Stimulated activated naive CD8-positive, alpha-beta T cell treated with anti-CD3 and anti-CD28 coated beads, Interleukin-15, Interleukin-2, amounts not matched to agents 100 U/mL and 50 U/mL, for 24 hours (primary cell): ENCODE measurements at regions not wholly inside any gene's neighbourhood (a gene's known extent, or its start where the extent isn't known, plus 50 kb on each side); places are given as distances from the start of the nearest gene placed in this dataset.

Experiments used
- ATAC-seq: fragments of 150-1000 bp; cut with Tn5 transposase; one replicate; pipeline ENCODE4 v1.10.0; 2021
- DNase-seq: peaks from one replicate; pipeline ENCODE4 v3.0.0; 2021

DNA sequence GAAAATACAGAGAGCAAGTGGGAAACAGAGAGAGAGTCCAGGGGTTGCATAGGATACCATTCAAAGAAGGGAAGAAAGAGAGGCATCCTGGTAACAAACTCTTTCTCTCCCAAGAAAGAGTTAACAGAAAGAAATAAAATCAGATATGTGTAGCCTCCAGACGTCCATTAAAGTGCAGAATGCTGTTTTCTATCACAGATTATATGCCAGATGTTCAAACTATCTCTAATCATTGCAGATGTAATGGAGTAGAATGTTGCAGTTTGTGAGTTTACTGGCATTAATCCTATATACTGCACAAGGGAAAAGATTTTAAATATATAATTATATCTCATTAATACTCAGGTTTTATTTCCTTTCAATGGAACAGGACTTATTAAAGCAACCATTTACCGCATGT, 369.4 kb downstream of the ZNF536 start:
- DNase-seq (no peak), ATAC-seq (no peak)

DNA sequence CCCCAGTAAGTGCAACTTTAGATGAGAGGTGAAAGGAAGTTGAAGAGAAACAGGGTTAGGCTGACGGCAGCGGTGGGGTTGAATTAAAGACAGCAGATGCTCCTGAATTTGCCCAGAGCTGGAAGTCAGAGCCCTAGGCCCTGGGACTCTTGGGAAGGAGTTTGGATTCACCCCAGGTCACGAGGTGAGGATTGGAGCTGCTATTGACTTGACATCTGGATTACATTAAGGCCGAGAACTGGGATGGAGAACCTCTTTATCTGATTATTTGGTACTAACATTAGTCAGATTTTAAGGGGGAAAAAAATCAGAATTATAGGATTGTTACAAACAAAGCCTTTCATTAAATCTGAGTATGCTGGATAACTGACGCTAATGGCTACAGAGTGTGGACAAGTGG, 367.2 kb downstream of the ZNF536 start:
- no peak for DNase-seq
- no peak for ATAC-seq

DNA sequence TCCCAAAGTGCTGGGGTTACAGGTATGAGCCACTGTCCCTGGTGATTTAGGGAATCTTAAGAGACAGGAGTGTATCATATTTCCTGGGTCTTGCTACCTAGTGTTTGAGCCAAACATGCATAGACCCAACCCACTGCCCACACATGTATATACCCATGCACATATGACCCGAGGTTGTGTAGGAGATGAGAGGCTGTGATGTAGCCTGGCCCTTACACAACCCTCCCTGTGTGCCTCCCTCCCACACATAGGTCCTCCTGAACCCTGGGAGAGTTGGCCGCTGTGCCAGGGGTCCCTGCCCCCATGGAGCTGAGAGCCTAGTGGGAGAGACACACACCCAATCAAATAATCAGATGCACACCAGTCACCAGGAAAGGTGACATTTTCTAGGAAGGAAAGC, 365.9 kb downstream of the ZNF536 start:
- DNase-seq (no peak), ATAC-seq (no peak)

DNA sequence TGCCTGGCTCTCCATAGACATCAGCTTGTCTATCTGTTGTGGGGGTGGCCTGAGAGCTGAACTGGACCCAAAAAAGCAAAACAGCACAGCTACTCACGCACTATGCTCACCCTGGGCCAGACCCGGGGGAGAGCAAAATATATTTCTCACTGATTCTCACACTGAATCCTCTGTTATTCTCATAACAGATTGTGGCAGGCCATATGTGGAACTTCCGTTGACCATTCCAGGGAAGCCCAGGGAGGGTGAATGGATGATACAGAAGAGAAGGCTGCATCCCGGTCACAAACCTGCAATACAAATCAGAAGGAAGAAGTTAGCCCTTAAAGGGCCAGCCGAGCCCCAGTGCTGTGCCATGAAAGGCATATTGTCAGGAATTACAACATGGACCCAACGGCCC, 362.5 kb downstream of the ZNF536 start:
- DNase-seq (no peak), ATAC-seq (no peak)

DNA sequence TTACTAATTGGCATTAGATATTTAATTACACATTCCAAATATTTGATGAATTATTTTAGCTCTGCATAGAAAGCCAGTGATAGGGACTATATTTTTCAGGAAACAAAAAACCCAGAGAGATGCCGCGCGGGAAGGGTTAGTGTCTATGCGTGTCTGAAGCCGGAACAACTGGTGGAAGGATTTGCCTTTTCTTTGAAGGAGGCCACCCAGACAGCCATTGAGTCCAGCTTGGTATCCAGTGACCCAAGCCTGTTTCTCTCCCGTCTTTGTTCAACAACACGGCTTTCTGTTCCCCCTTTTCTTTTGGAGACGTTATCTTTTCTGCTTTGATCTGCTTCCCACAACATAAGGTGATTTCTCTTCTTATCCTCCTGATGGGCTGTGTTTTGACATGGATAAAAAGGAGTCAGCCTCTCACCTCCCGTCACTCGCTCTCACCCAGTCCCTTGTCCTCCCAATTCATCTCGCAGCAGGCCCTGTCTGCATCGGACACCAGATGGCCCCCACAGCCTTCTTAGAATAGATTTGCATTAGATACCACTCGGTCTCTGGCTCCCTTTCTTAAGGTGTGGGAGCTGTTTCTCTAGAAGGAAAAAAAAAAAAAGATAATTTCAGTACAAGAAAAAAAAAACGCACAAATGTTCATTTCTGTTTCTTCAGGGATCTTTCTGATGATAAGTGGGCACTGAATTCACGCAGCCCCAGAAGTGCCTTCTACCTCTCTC, 361.8 kb downstream of the ZNF536 start:
- DNase-seq (no peak), ATAC-seq (no peak)

DNA sequence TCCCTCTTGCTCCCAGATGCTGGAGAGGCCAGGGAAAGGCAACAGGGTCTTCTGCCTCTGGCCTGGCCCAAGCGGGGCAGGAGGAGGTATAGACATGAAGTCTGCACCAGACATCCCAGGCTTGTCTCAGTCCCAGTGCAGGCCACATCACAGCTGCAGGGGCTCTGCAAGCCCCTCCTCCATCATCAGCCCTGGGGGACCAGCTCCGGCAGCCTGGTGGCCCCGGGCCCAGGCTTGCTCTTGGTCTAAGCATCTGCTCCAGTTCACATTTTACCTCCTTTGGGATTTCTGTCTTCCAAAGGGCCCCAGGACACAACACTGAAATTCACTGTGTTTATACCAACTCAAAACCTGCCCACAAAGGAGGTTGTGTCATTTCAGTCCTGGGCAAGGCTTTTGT, 359.4 kb downstream of the ZNF536 start:
- ATAC-seq (no peak), DNase-seq (no peak)

DNA sequence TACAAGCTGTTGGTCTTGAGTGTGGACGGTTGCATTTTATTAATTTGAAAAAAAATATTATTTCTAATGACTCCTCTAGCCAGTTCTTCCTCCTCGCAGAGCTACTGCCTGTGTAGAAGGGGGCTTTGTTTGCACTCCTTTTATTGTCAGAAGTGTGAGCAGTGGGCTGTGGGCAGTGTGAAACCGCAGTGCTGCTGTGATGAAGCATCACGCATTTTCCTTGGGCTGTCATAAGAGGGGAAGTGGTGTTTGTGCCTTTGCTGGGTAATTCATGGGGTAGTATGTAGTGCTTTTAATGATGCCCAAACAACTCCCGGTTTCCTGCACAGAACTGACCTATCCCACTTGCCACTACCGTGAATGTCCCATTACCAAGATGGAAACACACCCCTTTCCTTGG, 357.3 kb downstream of the ZNF536 start:
- DNase-seq (no peak), ATAC-seq (no peak)

DNA sequence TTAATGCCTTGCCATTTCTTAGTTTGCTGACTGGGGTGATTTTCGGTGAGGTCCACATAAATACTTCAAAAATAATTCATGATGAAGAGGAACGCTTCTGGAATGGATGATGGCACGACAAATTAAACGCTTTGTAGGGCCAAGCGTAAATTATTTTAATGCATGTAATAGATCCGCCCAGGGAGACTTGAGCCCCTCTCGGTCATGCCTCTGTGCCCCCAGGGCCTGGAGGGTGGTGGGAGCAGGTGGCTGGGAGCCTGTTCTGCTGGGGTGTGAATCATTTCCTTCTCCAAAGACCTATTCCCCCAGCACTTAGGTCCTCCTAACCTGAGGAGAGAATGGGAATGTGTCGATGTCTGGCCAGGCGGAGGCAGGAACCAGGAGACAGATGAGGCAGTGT, 350.6 kb downstream of the ZNF536 start:
- ATAC-seq (no peak), DNase-seq (no peak)

DNA sequence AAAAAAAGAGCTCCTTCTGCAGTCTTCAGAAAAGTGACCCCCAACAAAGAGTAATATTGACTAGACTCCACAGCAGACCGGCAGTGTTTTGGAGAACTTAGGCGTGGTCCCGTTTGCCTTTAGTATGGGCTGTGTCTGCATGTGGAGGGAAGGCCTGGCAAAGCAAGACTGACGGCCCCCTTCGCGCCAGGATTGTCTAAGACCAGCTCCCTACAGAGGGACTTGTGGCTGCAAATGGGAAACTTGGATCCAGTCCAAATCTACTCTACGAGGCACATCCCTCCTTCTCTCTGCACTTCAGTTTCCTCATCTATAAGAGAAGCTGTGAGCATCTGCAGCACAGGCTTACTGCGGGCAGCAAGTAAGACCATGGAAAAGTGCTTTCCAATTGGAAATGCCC, 350.0 kb downstream of the ZNF536 start:
- DNase-seq (no peak), ATAC-seq (no peak)

DNA sequence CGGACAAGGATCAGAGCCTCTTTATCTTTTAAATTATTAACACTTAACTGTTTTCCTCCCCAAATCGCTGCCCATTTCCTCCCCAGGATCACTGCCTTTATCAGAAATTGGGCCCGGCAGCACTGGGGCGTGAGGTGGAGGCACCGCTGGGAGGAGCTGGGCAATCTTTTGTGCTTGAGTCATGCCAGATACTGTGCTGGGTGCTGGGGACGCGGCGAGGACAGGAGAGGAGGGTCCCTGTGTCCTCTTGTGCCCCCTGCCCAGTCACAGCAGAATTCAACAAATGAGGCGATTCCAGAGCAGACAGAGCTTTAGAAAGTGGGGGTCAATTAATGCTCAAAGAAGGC, 347.8 kb downstream of the ZNF536 start:
- ATAC-seq (no peak), DNase-seq (no peak)

DNA sequence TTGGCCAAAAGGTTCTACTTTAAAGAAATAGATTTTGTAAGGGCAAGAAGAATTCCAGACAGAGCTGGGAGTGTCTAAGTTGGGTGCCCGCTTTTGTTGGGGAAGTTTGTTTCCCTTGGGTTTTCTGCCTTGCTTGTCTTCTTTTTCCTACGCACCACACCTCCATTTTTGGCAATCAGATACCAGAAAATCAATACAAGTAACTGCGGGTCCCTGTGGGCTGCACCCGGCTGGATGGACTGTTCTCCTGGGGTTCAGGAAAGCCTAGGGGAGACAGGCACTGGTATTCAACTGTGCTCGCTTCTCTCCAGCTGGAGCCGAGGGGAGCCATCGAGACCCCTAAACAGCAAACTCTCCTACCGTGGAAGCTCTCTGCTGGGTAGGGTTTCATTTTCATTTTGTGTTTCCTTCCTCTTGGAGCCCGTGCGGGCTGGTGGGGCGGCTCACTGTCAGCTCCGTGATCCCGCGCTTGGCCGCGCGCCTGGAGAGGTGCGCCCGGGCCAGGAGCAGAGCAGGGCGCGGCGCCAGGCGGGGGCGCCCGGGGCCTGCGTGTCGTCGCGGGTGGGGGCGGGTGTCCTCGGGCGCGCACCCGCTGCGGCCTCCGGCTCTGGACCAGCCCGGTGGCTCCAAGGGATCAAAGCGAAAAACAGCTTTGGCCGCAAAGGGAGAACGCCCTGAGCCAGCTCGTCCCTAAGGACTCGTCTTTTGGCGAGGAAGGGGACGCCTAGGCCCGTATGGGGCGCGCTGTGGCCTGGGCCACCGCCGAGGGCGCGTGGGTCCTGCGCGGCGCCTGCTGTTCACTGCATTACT, 347.2 kb downstream of the ZNF536 start:
- peak; percentile 69 for ATAC-seq

DNA sequence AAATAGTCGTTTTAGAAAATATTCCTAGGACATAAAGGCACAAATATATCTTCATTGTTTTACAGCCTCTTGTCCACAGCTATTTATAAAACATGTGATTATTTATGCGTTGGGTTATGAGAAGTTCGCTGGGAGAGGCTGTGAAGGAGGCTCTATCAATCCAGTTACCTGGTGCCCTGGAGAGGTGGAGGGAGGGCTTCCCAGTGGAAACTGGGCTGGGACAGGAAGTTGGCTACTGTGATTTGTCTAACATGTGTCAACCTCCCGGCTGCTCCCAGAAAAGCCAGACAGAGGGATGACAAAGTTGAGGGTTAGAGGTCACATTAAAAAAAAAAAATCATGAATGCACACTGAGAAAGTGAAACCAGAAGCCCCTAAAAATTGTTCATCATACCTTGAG, 346.5 kb downstream of the ZNF536 start:
- ATAC-seq = no peak
- DNase-seq = no peak

More for the DNA sequence above, 347.2 kb downstream of the ZNF536 start:
- DNase-seq = peak; percentile 11

DNA sequence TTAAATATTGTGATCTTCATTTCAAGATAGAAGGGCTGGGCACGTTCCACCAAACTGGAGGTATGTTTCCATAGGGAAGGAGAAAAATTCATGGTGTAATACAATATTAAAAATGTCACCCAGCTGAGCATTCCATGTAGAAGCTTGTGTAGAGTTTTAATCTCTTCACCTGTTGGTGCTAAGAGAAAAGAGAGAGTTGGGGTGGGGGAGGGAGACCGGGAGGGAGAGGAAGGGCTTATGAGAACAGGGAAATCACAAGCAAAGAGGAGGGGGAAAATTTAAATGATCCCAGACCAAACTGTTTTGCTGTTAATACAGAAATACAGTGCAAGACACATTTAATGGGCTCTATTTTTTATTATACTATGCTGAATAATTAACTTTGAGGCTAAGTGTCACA, 345.8 kb downstream of the ZNF536 start:
- no peak for DNase-seq
- ATAC-seq = no peak

DNA sequence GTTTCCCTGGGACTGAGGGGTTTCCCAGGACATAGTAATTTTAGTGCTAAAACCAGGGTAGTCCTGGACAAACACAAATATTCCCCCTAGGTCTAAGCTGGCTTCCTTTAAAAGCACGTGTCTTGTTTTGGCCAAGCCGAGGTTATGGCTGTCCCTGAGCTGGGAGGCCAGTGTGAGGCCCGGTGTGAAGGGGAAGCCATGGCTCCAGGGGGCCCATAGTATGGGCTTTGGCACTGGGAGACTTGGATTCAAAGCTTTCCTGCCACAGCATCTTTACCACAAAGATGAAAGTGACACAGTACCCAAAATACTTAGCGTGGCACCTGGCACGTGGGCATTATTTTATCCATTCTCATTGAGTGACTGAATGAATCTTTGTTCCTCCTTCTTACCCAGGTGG, 345.2 kb downstream of the ZNF536 start:
- DNase-seq = no peak
- ATAC-seq = no peak

DNA sequence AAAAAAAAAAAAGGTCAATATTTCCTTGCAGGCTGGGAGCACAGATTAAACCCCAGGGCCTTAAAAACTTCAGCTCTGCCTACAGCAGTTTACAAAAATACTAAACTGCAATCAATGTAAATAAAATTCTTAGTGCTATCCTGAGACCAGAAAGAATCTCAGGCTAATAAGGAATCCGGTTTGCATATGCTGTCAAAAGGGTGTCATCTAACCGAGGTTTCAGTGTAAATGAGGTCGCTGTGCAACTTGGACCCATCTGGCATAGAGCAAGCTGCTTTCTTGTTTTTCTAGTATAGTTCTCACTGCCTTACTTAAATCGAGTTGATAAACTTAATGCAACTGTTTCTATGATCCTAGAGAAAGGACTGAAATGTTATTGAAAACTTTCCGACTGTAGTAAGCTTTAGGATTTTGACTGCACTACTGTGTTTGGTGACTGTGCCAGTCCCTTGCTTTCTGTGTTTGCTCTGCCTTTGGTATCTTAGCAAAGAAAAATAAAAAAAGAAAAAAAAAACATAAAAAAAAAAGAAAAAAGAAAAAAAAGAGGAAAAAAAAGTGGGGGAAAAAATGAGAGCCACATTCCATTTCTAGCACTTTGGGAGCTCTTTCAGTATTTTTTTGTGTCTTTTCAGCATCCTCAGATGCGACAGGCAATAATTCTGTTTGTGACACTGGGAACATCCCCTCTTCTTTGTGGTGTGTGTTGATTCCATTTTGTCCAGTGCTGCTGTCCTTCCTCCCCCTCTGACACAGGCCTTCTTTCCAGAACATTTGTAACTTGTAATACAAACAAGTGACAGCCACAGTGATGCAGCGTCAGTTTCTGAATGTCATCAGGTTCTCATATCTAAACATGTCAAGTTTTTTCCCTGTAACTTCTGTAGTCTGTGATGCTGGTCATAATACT, 340.5 kb downstream of the ZNF536 start:
- ATAC-seq (no peak), DNase-seq (no peak)

DNA sequence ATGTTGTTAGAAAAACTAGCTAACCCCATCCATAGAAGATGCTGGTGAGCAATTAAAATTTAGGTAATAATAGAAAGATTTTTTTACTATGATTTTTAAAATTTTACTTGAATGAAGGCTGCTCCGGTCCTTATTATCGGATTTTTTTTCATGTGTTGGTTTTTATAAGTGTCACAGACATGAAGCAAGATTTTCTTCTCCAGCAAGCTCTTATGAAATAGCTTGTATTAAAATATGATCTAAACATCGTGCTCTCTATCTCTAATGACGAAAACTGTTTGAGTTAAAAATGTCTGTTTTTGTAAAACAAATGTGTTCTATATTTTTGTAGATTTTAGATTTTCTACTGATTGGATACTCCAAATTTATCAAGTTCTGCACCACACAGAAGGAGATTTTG, 339.6 kb downstream of the ZNF536 start:
- no peak for ATAC-seq
- DNase-seq = no peak

DNA sequence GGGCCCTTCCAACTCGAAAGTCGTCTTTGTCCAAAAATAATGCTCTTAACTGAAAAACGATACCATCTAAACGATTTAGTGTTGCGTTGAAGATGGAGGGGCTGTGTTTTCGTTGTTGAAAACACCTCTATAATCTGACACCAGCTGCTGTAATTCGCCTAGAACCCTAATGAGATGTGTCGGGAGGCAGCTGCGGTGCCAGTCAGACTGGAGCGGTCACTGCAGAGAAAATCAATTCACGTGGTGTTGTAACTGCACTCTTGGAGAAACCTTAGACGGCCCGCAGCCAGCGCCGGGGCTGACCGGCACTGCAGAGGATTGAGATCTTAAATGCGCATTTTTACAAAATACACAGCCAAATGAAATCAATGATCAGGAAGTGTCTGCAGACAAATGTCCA, 339.1 kb downstream of the ZNF536 start:
- ATAC-seq (no peak), DNase-seq (no peak)

DNA sequence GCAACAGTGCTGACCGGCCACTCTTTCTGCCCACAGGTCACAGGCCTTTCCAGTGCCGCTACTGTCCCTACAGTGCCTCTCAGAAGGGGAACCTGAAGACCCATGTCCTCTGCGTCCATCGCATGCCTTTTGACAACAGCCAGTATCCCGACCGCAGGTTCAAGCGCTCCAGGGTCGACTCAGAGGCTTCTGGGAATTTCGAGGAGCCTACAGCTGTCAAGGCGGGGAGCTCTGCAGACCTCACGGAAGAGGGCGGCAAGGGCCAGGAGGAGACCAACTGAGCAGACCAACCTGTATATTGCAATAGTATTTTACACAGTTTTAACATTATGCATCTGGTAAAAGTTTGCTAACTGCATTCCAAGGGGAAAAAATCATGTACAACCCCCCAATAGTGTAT, 338.5 kb downstream of the ZNF536 start:
- ATAC-seq (no peak), DNase-seq (no peak)

DNA sequence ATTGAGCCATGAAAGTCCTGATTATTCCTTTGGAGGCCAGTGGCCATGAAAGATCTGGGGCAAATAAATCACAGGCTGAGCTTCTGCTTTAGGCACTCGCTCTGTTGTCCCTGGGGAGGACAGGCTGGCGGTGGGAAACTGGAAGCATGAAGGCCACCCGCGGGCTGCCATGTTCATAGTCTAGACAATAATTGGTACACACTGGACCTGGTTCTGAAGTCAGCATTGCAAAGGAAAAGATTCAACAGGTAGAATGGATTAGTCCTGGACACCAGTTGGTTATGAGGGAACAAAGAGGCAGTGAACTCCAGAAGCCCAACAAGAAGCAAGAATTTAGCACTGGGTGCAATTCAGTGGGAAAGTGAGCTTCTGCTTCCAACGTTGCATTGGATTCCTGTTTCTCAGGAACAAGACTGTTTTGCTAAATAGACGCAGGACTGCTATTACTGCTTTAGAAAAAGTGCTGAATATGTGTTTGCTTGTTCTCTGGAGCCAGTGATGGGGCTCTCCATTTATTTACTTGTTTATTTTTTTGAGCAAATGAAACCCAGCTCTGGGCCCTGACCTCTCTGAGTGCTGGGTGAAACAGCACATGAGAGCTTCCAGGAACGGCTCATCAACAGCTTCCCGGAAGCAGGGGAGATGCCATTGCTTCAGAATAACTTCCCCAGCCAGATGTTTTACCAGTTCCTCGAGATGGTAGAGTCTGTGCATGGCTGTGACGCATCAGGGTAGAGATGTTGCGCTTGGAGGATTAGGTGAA, 336.4 kb downstream of the ZNF536 start:
- DNase-seq (no peak), ATAC-seq (no peak)

DNA sequence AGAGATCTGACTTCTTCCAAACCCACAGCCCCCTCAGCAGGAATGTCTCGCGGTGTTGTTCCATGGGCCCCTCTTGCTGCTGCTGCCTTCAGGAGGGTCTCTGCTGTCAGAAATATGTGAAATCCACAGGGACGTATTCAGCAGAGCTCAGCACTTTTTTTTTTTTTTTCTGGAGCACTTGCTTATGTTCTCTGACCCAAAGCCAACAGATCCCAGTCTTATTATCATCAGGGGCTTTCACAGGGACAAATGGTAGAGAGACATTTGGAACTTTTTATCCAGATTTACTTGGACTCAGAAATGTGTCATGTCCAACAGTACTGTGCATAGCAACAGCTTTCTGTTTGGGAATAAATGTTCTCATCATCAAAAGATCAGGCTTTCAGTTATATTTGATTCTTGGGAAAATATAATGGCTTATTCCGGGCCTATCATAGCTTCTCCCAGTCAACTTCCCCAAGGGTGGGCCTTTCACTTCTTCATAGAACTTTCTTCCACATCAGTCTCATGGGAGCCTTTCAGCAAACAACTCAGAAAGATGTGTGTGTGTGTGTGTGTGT, 332.7 kb downstream of the ZNF536 start:
- no peak for ATAC-seq

DNA sequence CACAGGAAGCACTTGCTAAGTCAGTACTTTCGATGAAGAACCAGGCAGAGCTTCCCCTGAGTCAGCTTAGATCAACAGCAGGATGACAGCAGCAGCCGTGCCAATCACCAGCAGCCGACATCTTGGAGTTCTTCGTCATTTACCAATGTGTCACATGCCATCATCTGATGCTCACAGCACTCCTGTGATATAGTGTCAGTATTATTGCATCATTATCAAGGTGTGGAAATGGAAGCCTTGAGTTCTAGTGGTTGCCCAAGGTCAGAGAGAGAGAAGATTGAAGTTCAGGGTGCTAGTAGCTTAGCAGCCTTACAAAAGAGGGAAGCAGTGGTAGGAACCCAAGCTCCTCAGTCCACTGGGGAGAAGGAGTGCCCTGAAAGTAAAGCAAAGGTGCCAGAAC, 331.5 kb downstream of the ZNF536 start:
- DNase-seq (no peak), ATAC-seq (no peak)

More for the DNA sequence above, 332.7 kb downstream of the ZNF536 start:
- DNase-seq = no peak

DNA sequence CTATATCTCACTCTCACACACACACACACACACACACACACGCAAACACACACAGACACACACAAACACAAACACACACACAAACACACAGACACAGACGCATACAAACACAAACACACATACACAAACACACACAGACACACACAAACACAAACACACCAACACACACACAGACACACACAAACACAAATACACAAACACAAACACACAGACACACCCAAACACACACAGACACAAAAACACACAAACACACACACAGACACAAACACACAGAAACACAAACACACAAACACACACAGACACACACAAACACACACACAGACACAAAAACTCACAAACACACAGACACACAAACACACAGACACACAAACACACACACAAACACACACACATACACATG, 329.0 kb downstream of the ZNF536 start:
- no peak for ATAC-seq

More for the DNA sequence above, 329.0 kb downstream of the ZNF536 start:
- DNase-seq = no peak
